ENCODE measurements at regions not wholly inside any gene's neighbourhood (a gene's known extent, or its start where the extent isn't known, plus 50 kb on each side); places are given as distances from the start of the nearest gene placed in this dataset.

- Histone ChIP-seq H3K36me3 (no peaks in the 10 kb centered on the region), H3K27ac (no peak overlapping the region), H3K4me3 (no peak overlapping the region), H3K9me3 (no peaks in the 10 kb centered on the region), H3K4me1 (replicated peaks) (no peaks in the 10 kb centered on the region), H3K27me3 (replicated peaks; ENCODE audit: insufficient read depth) (no peaks in the 10 kb centered on the region)
- intact Hi-C loops (cut with DNase I) = no loop called here
- WGBS = 51% methylated on average over 2 of the region's 2 CpGs
- TF ChIP-seq POLR2AphosphoS5 (IDR thresholded peaks at IDR 0.05) = no peak
- no peak for TF ChIP-seq POLR2A (IDR thresholded peaks at IDR 0.05)
- TF ChIP-seq CTCF (IDR thresholded peaks at IDR 0.05) = no peak
- no peak for DNase-seq (ENCODE audit: low spot score)
Measured at GRCh38 chr2:102929721-102930120, 167.9 kb downstream of the TMEM182 start.

- intact Hi-C loops (cut with DNase I) = no loop called here
- no peak for TF ChIP-seq POLR2AphosphoS5 (IDR thresholded peaks at IDR 0.05)
- no peak for TF ChIP-seq CTCF (IDR thresholded peaks at IDR 0.05)
- TF ChIP-seq POLR2A (IDR thresholded peaks at IDR 0.05) = no peak
- 55% methylated on average over 6 of the region's 6 CpGs for WGBS
Measured at GRCh38 chr2:102932501-102932900, 170.7 kb downstream of the TMEM182 start.

GRCh38 chr2:102939207-102939606 lies 177.4 kb downstream of the TMEM182 start:
- no peak overlapping the region for H3K4me3 ChIP-seq
- H3K36me3 ChIP-seq = no peaks in the 10 kb centered on the region
- no peaks in the 10 kb centered on the region for H3K9me3 ChIP-seq
- intact Hi-C loops (cut with DNase I) = no loop called here
- H3K4me1 ChIP-seq (replicated peaks) = no peaks in the 10 kb centered on the region
- WGBS = 42% methylated on average over 1 of the region's 1 CpG
- DNase-seq (ENCODE audit: low spot score) = no peak
- H3K27me3 ChIP-seq (replicated peaks; ENCODE audit: insufficient read depth) = no peaks in the 10 kb centered on the region
- no peak overlapping the region for H3K27ac ChIP-seq
- TF ChIP-seq POLR2AphosphoS5 (IDR thresholded peaks at IDR 0.05) (no peak), POLR2A (IDR thresholded peaks at IDR 0.05) (no peak), CTCF (IDR thresholded peaks at IDR 0.05) (no peak)

More at GRCh38 chr2:102932501-102932900, 170.7 kb downstream of the TMEM182 start:
- Histone ChIP-seq H3K27me3 (replicated peaks; ENCODE audit: insufficient read depth) (no peaks in the 10 kb centered on the region), H3K36me3 (no peaks in the 10 kb centered on the region), H3K27ac (no peak overlapping the region), H3K4me1 (replicated peaks) (no peaks in the 10 kb centered on the region), H3K4me3 (no peak overlapping the region), H3K9me3 (no peaks in the 10 kb centered on the region)
- DNase-seq (ENCODE audit: low spot score) = no peak

- DNase-seq (ENCODE audit: low spot score) = peak; percentile 24
- intact Hi-C loops (cut with DNase I) = no loop called here
- no peaks in the 10 kb centered on the region for H3K4me1 ChIP-seq (replicated peaks)
- no peaks in the 10 kb centered on the region for H3K27me3 ChIP-seq (replicated peaks; ENCODE audit: insufficient read depth)
- no peaks in the 10 kb centered on the region for H3K36me3 ChIP-seq
- WGBS = 39% methylated on average over 3 of the region's 3 CpGs
- H3K27ac ChIP-seq = no peak overlapping the region
- peak; percentile 63 for TF ChIP-seq POLR2AphosphoS5 (IDR thresholded peaks at IDR 0.05)
- no peak for TF ChIP-seq CTCF (IDR thresholded peaks at IDR 0.05)
- TF ChIP-seq POLR2A (IDR thresholded peaks at IDR 0.05) = no peak
- no peaks in the 10 kb centered on the region for H3K9me3 ChIP-seq
- H3K4me3 ChIP-seq = no peak overlapping the region
Measured at GRCh38 chr2:102940684-102941083, 178.9 kb downstream of the TMEM182 start.

- Histone ChIP-seq H3K27me3 (replicated peaks; ENCODE audit: insufficient read depth) (no peaks in the 10 kb centered on the region), H3K9me3 (no peaks in the 10 kb centered on the region), H3K4me3 (no peak overlapping the region), H3K27ac (no peak overlapping the region), H3K36me3 (no peaks in the 10 kb centered on the region), H3K4me1 (replicated peaks) (no peaks in the 10 kb centered on the region)
- TF ChIP-seq POLR2A (IDR thresholded peaks at IDR 0.05) (no peak), CTCF (IDR thresholded peaks at IDR 0.05) (no peak), POLR2AphosphoS5 (IDR thresholded peaks at IDR 0.05) (no peak)
- WGBS = 96% methylated on average over 3 of the region's 3 CpGs
- no peak for DNase-seq (ENCODE audit: low spot score)
- intact Hi-C loops (cut with DNase I) = no loop called here
Measured at GRCh38 chr2:102942107-102942506, 180.3 kb downstream of the TMEM182 start.
